ENCODE measurements at regions not wholly inside any gene's neighbourhood (a gene's known extent, or its start where the extent isn't known, plus 50 kb on each side); places are given as distances from the start of the nearest gene placed in this dataset.

- no peak for TF ChIP-seq POLR2A (IDR thresholded peaks at IDR 0.05; ENCODE audit: low read length)
- TF ChIP-seq GATA1 (IDR thresholded peaks at IDR 0.05; ENCODE audit: low read depth, low read length), result no peak
Measured at GRCh38 chr6:144632266-144632665, 347.1 kb downstream of the UTRN start.
